Hematopoietic multipotent progenitor cell treated with erythropoietin and hydrocortisone succinate and interleukin-3 and kit ligand, for 15 days (in vitro differentiated cells): ENCODE measurements at regions not wholly inside any gene's neighbourhood (a gene's known extent, or its start where the extent isn't known, plus 50 kb on each side); places are given as distances from the start of the nearest gene placed in this dataset.

Experiments
- DNase-seq: peaks from one replicate; pipeline ENCODE4 v3.0.0-alpha.2; 2015; ENCODE audit warnings: low spot score

DNA sequence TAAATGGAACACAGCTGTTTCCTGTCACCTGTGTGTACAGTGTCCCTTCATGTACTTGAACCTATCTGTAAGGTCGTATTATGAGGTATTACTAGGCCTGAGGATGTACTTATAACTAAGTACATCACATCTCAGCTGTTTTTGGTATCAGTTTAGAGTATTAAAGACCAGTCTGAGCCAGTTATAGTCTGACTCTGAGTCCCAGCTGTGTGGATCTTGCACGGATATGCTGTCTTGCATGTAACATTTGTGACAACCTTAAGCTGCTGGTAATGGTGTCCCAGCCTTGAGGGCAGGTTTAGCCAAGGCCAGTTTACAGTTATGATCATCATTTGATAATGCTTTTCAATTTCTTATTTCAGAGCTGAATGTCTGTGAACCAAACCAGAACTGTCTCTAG lies 496.3 kb downstream of the SLC4A3 start:
- DNase-seq, result no peak

DNA sequence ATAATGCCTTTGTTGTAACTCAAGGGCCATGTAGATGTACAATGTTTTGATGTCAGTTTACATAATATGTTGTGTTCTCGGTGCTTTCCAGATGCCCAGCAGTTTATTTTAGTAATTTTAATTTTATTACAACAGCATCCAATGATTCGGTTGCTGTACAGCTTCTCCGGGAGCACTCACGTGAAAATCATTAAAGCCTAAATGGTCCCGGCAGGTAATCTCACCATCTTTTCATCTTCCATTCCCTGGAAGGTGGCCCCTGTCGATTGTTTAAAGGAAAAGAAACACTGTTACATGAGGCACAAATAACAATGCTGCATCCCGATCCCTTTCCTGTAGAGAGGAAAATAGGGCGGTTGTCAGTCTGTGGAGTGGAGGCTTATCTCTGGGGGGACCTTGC lies 498.1 kb downstream of the SLC4A3 start:
- no peak for DNase-seq

DNA sequence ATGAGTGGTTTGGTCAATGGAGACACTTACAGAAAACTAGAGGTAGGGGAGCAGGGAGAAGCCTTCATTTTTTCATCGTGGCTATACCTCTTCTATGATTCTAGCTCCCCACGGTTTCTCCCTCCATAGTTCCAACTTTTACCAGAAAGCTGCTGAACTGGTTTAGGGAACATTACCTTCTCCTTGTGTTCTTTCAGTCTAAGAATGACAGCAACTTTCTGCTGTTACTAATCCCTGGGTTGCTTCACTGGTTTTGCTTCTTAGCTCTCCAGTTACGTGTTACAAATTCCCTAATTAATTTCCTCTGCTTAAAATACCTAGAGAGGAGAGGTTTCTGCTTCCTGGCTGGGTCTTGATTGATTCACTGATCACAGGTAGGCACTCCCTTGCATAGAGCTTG lies 499.9 kb downstream of the SLC4A3 start:
- DNase-seq, result no peak

DNA sequence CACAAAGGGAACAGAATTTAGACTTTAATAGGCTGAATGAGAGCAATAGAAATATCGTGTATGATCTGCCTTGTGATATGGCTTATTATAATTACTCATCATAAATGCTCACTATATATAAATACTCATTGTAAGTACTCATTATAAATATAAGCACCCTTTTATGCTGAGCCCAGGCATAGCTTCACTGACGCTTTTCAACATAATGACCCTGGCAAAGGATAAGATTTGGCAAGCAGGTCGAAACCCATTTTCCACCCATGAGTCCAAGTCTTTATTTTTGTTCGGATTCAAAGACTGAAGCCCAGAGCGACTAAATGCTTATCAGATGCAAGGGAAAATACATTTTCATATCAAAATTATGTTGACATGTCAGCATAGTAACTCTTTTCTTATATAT lies 500.4 kb downstream of the SLC4A3 start:
- DNase-seq, result no peak

DNA sequence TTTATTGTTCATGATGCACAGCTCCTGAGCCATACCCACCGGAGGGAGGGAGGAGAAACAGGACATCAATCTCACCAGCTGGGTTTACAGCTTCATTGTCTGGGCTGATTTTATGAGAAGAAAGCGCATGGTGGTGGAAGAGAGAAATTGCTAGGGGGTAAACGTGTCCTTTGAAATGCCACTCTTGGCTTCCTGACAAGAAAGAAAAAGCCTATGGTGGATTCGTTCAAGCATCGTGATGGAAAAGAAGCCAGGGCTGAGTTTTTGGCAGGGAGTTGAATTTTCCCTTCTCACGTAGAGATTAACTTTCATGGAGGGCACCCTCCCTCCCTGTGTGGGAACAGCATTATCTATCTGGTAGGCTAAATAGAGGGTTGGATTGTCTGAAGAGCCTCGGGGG lies 502.0 kb downstream of the SLC4A3 start:
- no peak for DNase-seq

DNA sequence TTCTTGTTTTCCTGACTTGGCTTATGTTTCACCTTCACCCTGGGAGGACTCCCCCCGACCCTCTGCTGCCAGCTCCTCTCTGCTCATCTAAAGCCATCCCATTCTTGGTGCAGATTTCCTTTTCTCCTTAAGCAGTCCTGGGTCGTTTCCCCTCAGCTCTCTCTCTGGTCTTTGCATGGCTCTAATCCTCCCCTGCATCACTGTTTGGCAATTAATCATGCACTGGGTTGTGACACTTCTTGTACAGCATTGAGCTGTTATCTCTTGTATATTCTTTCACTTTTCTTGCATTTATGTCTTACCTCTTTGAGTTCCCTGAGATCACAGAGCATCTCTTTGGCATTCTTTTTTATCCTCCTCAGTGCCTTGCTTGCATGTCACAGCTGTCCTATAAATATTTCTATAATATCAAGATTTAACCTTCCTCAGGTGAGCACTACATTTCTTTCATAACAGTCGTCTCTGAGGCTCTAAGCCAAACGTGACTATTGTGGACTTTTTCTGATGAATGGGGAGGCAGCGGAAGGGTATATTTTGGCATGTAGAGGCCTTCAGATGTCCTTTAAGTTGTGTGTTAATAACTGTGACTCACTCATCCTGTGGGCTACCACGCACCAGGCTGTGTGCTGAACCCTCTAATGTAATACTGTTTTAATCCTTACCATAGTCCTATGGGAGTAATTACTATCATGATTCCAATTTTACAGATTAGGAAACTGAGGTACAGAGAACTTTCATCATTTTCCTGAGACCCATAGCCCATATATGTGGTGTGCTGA lies 507.5 kb downstream of the SLC4A3 start:
- no peak for DNase-seq

DNA sequence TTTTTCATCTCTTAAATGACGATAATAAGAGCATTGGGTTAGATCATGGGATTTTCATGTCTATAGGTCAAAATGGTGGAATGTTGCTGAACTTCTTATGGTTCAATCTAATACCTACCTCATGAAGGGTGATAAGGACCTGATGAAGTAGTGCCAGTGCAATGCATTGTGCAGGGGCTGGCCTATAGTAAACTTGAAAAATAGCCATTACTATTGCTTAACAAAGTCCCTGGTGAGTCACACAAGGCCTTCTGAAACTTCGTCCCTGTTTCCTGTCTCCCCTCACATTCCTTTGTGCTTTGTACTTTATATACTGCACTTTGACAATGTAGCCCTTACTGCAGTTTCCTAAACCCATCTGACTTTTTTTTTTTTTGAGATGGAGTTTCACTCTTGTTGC lies 515.9 kb downstream of the SLC4A3 start:
- no peak for DNase-seq

DNA sequence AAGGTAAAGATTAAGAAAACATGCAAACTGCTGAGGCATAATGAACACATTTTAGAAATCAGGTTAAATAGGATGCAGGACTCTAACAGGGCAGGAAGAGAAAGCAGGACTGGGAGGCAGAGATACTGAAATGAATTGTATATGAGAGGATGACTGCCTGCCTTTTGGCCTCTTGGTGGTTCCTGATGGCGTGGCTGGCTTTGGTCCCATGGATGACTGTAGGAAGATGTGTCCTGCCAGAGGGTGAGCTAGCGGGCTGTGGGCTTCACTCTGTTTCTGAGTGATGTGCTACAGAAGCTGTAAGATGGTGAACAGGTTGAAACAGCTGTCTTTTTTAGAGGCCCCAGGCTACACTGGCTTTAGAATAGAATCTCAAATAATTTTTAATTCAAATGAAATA lies 517.0 kb downstream of the SLC4A3 start:
- DNase-seq, result no peak

DNA sequence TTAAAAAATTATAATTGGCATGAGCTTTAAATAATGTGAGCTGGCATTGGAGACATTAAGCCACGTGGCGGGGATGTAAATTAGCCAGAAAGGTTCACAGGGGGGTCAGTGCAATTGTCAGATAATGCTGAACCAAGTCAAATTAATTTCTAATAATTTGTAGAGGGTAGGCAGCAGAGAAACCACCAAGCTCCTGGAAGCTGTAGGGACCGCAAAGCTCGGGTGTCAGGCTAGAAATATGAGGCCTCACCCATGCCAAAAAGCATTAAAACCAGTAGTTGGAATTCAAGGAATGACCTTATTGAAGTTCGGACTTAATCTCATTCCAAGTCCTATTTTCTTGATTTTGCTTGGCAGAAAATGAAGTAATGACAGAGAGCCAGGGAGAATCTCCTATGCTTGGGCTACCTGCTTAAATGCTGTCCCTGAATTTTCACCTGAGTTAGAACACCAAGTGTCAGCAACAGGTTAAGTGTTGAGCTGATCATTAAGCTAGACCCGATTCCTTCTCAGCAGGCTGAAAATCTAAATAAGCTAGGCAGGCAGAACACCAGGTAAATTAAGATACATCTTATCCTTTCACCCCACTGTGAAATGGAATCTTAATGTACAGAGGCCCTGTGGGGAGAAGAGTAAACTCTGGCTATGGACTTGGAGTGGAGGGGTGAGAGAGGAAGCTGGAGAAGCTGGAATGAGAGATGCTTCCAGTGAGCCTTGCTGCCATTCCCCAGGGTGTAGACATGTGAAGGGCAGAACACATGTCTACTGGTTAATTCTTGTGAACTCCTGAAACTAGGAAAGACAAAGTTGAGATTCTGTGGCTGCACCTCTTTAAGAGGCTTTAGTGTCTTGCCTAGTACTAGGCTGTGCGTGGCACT lies 520.0 kb downstream of the SLC4A3 start:
- no peak for DNase-seq

DNA sequence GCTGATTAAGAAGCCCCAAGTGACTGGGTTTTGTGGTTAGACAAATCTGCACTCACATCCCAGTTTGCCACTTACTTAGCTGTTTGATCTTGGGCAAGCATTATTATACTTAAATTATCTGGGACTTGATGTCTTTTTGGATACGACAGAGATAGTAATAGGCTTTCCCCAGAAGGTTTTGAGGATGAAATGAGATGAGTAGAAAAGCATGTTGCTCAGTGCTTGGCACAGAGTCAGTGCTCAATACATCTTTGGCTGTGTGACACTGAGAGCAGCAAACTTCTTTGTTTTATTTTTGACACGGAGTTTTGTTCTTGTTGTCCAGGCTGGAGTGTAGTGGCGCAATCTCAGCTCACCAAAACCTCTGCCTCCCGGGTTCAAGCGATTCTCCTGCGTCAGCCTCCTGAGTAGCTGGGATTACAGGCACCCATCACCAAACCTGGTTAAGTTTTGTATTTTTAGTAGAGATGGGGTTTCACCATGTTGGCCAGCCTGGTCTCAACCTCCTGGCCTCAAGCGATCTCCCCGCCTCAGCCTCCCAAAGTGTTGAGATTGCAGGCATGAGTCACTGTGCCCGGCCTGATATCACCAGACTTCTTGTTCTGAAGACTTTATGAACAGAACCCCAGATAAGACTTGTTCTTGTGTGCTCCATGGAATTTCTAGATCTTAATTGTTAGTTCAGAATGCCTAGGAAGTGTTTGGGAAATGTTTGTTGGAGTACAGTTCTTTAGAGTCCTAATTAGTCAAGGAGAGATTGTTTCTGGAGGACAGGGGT lies 521.2 kb downstream of the SLC4A3 start:
- DNase-seq, result no peak

DNA sequence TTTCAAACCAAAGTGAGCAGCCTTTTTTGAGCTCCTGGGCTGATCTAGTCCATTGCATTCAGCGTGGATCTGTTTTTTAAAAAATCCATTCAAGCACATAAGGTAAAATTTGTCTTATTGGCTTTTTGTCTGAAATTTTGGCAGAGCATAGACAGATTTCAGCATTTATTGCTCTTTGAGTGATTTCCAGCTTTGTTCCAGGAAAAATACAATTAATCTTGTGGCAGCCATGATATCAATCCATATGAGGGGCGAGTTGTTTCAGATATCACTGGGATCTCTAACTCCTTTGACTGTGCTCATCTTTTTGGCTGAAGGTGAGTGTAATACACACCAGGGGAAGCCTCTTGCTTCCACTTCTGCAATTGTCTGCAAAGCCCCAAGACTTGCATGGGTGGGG lies 523.9 kb downstream of the SLC4A3 start:
- no peak for DNase-seq

DNA sequence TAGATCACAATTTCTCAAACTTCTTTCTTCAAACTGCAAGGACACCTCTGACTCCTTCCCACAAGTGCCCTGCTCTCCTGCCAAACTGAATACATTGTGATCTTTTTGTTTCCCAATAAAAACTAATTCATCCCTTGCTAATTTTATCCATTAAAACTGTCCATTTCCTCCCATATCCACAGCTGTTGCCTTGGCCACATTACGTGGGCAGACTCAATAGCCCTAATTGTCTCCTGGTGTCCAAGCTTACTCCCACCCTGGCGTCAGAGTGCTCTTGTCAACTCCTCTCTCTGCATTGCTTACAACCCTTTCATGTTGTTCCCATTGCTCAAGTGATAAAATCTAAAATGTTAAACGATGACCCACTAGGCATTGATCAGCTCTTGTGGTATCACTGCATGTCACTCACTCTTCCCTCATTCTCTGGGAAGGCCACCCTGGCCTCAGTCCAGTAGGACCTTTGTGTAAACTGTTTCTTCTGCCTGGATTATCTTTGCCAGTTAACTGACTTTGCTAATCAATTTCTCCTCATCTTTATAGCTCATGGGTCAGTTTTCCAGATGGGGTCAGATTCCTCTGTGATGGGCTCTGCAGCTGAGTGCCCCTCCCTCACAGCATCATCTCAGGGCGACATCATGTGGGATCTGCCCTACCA lies 525.0 kb downstream of the SLC4A3 start:
- no peak for DNase-seq

DNA sequence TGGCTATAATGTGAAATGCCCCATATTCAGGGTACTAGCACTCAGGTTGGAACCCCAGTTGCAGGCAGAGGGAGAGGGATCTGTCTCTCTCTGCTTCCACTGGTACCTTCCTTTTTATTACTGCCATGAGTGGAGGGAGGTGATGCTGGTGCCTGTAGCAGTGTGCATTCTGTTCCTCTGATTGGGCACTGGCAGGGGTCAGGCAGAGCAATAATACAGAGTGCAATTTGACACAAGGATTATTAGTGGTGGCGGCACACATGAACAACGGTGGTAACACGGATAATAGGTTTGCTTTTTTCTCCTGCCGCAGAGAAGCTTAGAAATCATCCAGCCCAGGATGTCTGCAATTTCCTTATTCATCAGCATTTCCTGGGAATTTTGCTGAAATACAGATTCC lies 525.7 kb downstream of the SLC4A3 start:
- DNase-seq, result no peak

DNA sequence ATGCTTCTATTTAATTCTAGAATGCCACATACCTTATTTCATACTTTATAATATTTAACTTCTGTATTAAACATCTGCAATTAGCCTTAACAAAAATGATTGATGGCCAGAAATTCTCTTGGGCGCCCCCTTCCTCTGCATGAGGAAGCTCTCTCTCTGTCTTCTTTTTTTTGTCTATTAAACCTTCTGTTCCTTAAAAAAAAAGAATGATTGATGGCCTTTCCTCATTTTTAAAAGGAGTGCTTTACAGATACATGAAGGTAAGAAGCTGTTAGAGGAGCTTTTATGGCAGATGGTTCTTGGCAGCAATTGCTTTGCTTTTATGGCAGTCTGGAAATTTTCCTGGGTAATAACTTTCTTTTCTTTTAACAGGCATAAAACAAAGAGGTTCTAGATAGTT lies 526.9 kb downstream of the SLC4A3 start:
- no peak for DNase-seq

DNA sequence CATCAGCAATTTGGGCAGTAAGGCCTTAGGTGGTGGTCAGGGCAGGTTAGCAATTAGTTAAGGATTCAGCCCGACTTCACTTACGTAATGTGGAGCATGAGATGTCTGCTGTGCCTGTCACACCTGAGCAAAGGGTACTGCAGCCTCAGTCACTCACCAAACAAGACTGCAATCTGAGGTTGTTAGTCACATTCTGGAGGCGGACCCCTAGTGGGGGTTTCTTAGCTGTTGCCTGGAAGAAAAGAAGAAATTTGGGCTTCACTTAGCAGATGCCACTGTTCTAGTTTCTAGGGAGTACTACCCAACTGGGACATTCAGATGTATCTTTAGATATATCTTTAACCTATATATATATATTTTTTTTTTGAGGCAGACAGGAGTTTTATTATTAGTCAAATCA lies 529.9 kb downstream of the SLC4A3 start:
- no peak for DNase-seq

DNA sequence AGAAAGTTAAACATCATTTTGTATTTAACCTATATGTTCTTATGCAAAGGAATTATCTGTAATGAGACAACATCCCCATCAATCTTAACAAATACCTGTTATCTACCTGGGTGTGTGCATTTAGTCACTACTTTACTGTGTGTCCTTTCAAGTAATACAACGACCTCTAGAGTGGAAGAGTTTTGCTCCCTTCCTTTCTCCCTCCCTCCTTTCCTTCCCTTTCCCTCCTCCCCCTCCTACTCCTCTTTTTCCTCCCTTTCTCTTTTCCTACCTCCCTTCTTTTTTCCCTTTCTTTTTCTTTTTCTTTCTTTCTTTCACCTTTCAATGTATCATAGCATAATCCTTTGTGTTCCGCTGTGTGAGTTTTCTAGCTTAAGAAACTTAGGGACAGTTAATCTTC lies 532.3 kb downstream of the SLC4A3 start:
- DNase-seq, result no peak

DNA sequence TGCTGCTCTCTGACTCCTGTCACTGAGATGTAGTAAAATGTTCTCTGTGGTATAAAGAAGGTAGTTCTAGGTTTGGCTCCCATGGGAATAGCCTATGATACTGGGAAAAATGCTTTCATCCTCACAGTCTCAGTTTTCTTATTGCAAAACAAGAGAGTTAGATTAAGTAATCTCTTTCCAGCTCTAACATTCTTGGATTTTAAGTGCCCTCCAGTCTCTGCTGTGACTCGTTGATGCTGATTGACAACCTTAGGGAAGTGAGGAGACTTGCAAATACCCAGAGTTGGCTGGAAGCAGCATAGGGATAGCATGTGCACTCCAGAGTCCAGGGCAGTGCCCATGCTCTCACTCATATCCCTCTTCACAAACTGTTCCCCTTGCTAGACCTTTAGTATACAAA lies 534.9 kb downstream of the SLC4A3 start:
- DNase-seq, result no peak

DNA sequence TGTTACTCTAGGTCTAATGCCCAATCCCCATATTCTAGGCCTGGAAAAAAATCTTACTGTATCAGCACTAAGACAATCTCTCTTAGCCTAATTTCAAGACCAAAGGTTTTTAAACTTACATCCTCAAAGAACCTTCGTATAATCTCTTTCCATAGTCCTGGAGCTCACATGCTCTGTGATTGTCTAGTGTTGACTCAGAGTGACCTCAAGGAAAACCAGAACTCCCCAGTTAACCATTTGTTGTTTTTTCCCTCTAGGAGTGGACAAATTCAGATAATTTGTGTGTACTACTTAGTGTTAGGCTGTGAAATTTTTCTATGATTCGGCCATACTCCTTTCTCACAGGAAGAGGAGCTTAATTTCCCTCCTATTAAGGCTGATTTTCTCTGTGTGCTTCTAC lies 536.1 kb downstream of the SLC4A3 start:
- DNase-seq, result no peak

DNA sequence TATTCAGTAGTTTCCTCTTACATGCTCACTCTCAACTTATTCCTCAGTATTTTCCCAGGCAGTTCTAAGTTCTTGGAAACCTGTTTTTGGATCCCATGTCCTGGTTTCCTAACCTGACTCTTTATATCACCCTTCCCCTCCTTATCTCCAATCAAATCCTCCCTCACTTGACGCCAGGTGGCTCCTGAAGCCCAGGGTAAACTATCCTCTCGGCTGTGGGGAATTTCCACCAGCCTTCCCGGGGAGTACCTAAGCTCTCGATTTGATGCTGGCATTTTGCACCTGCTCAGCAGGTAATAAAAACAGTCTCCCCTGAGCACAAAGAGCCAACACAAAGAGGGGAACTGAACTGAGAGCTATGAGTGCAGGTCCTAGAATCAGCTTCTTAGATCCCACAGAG lies 538.0 kb downstream of the SLC4A3 start:
- no peak for DNase-seq

DNA sequence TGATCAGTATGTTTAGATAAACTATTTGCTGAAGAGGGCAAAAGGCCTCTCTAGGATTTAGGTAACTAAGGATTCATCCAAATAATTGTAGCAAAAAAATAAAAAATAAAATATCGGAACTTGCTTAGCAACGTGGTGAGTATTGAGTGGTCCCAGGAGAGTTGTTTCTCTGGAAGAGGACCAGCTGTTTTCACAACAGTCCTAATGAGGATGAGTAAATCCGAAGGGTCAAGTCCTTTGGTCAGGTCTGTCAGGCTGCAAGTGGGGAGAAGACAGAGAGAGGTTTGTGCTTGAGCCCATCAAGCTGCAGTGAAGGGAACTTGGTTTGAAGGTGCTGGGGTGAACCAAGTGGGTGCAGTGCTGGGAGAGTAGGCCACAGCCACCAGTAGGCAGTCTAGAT lies 539.2 kb downstream of the SLC4A3 start:
- DNase-seq, result no peak

DNA sequence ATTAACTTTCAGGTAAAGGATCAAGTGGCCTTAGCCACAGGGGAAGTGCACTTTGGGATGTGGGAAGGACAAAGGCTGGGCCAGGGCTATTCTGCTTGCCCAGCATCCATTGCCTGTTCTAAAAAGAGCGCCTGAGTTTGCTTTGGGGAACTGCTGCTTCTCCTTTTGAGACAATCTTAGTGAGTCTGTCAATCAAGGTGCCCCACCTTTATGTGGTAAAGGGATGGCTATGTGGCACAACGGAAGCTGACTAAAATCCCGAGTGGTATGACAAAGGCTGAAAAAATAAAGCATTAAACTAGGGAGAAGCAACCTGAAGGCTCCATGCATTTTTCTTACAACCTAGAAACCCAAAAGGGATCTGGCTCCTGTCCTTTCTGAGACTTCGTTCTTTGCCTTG lies 540.5 kb downstream of the SLC4A3 start:
- no peak for DNase-seq

DNA sequence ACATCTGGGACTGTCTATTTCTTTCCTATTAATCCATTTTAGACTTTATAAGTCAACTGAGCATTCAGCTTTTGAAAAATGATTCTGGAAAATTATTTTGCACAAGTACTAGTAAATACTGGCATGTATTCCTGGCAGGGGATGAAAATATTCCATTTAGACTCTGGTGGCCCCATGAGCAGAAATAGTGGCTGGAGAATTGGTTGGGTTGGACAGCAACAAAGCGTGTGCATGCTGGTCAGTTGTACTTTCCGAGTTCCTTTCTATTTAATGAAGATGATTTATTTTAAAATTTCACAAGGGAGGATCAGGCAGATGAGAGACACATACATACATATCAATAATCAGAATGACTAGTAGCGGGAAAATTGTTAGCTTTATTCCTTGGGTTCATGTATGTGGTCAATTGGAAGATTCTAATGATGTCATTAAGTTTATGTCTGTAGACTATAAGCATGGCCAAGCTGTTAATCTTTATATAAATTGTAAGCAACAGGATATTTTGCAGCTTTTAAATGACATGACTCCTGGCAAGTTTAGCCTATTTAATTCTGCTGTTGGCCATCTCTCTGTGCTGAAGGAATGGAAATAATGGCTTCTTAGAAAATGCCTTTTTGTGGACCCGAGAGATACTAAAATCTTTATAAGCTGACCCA lies 541.6 kb downstream of the SLC4A3 start:
- no peak for DNase-seq
